IPS-11a (cell line): ENCODE measurements at regions not wholly inside any gene's neighbourhood (a gene's known extent, or its start where the extent isn't known, plus 50 kb on each side); places are given as distances from the start of the nearest gene placed in this dataset.
A peak's percentile ranks its signal among the peaks of the same experiment; 100 is the strongest.
"Not testable (repeated sequence)": the region's sequence is repeated elsewhere in the genome, so short reads cannot be mapped to it uniquely, and the experiment has no call there.

ENCODE experiments used
- H3K4me3 ChIP-seq: one replicate; pipeline ENCODE4 v1.5.1; 2013; ENCODE audit warnings: low read depth, low read length, control low read depth

GRCh38 chr9:40097992-40098391 lies 742.5 kb downstream of the SPATA31A1 start:
- H3K4me3 ChIP-seq: not testable (repeated sequence)

GRCh38 chr9:40106003-40106782 lies 750.7 kb downstream of the SPATA31A1 start:
- not testable (repeated sequence) for H3K4me3 ChIP-seq

- not testable (repeated sequence) for H3K4me3 ChIP-seq
These were observed 751.3 kb downstream of the SPATA31A1 start for GRCh38 chr9:40106783-40107248.

GRCh38 chr9:40107251-40107650 lies 751.8 kb downstream of the SPATA31A1 start:
- not testable (repeated sequence) for H3K4me3 ChIP-seq

- not testable (repeated sequence) for H3K4me3 ChIP-seq
These were observed 753.0 kb downstream of the SPATA31A1 start for GRCh38 chr9:40108465-40108864.

GRCh38 chr9:40110751-40111150 lies 755.3 kb downstream of the SPATA31A1 start:
- H3K4me3 ChIP-seq: not testable (repeated sequence)

- H3K4me3 ChIP-seq: not testable (repeated sequence)
These were observed 756.1 kb downstream of the SPATA31A1 start for GRCh38 chr9:40111571-40111970.

- H3K4me3 ChIP-seq: not testable (repeated sequence)
These were observed 775.1 kb downstream of the SPATA31A1 start for GRCh38 chr9:40130598-40130997.

GRCh38 chr9:40169204-40169603 lies 813.7 kb downstream of the SPATA31A1 start:
- not testable (repeated sequence) for H3K4me3 ChIP-seq

GRCh38 chr9:40173316-40173715 lies 817.8 kb downstream of the SPATA31A1 start:
- not testable (repeated sequence) for H3K4me3 ChIP-seq

GRCh38 chr9:40174035-40174434 lies 818.6 kb downstream of the SPATA31A1 start:
- not testable (repeated sequence) for H3K4me3 ChIP-seq

- H3K4me3 ChIP-seq: not testable (repeated sequence)
These were observed 821.9 kb downstream of the SPATA31A1 start for GRCh38 chr9:40177403-40177802.

GRCh38 chr9:40191403-40191802 lies 835.9 kb downstream of the SPATA31A1 start:
- H3K4me3 ChIP-seq: not testable (repeated sequence)

GRCh38 chr9:40192162-40192561 lies 836.7 kb downstream of the SPATA31A1 start:
- H3K4me3 ChIP-seq: not testable (repeated sequence)

- not testable (repeated sequence) for H3K4me3 ChIP-seq
These were observed 840.8 kb downstream of the SPATA31A1 start for GRCh38 chr9:40196165-40196714.

- H3K4me3 ChIP-seq: not testable (repeated sequence)
These were observed 841.3 kb downstream of the SPATA31A1 start for GRCh38 chr9:40196803-40197202.

- H3K4me3 ChIP-seq: not testable (repeated sequence)
These were observed 866.2 kb downstream of the SPATA31A1 start for GRCh38 chr9:40221596-40222233.

- not testable (repeated sequence) for H3K4me3 ChIP-seq
These were observed 867.2 kb downstream of the SPATA31A1 start for GRCh38 chr9:40222617-40223200.

GRCh38 chr9:40223353-40223752 lies 867.9 kb downstream of the SPATA31A1 start:
- H3K4me3 ChIP-seq: peak overlapping the region; percentile 8
